ENCODE measurements at regions not wholly inside any gene's neighbourhood (a gene's known extent, or its start where the extent isn't known, plus 50 kb on each side); places are given as distances from the start of the nearest gene placed in this dataset.

DNA sequence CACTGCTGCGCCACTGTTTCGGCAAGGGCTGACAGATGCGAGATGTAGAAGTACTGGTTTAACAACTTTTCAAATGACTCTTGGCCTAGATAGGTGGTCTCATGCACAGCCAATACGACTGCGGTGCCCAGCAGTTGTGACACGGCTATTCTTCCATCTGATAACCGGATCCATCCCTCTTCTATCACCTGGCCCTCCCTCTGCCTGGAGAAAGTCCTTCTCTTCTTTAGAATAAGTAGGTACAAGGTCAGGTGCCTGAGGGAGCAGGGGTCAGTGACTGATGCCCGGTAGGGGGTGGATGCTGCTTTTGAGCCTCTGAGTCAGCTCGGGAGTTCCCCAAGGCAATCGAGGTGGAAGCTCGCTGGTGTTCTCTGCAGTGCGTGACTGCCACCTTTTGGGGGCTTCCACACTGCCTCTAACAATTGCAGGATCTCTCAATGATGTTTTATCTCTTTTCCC lies 166.8 kb upstream of the GRIK2 start:
- H3K4me1 ChIP-seq (ENCODE audit: control insufficient read depth in 2 of 2, insufficient read depth in 2 of 2, low read length in 2 of 2): no peaks in the 10 kb centered on the region
- H3K27ac ChIP-seq (ENCODE audit: low read depth in 2 of 2, low read length in 2 of 2): no peak overlapping the region
- no peaks in the 10 kb centered on the region for H3K9me3 ChIP-seq (ENCODE audit: control insufficient read depth in 2 of 2, low read length in 2 of 2)
- no peaks in the 10 kb centered on the region for H3K36me3 ChIP-seq (ENCODE audit: control insufficient read depth in 2 of 2, insufficient read depth in 2 of 2, low read length in 2 of 2)
- H3K4me3 ChIP-seq (ENCODE audit: low read length in 2 of 2): no peak overlapping the region
- no peak overlapping the region for H3K9ac ChIP-seq (ENCODE audit: low read depth in 1 of 2, low read length in 2 of 2)
- H3K27me3 ChIP-seq (ENCODE audit: control insufficient read depth in 2 of 2, insufficient read depth in 2 of 2, low read length in 2 of 2): no peaks in the 10 kb centered on the region

DNA sequence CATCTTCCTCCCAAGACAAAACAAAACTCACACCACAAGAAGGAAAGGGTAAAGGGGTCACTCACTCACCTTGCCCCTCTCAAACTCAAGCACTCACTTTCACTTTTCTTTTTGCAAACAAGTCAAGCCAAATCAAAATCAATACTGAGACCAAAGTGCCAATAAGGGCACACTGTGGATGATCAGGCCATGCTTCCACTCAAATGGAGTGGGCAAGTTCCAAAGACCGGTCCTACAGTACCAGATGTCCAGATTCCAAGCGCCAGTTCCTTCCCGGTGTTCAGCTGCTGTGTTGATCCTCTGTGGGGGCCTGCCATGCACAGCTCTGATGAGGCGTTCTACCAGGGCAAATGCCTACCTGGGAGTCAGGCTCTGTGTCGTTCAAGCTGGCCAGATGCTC lies 162.6 kb upstream of the GRIK2 start:
- no peak overlapping the region for H3K27ac ChIP-seq (ENCODE audit: low read depth in 2 of 2, low read length in 2 of 2)
- no peak overlapping the region for H3K9ac ChIP-seq (ENCODE audit: low read depth in 1 of 2, low read length in 2 of 2)
- no peaks in the 10 kb centered on the region for H3K36me3 ChIP-seq (ENCODE audit: control insufficient read depth in 2 of 2, insufficient read depth in 2 of 2, low read length in 2 of 2)
- H3K9me3 ChIP-seq (ENCODE audit: control insufficient read depth in 2 of 2, low read length in 2 of 2): no peaks in the 10 kb centered on the region
- H3K4me3 ChIP-seq (ENCODE audit: low read length in 2 of 2): no peak overlapping the region
- no peaks in the 10 kb centered on the region for H3K4me1 ChIP-seq (ENCODE audit: control insufficient read depth in 2 of 2, insufficient read depth in 2 of 2, low read length in 2 of 2)
- no peaks in the 10 kb centered on the region for H3K27me3 ChIP-seq (ENCODE audit: control insufficient read depth in 2 of 2, insufficient read depth in 2 of 2, low read length in 2 of 2)

DNA sequence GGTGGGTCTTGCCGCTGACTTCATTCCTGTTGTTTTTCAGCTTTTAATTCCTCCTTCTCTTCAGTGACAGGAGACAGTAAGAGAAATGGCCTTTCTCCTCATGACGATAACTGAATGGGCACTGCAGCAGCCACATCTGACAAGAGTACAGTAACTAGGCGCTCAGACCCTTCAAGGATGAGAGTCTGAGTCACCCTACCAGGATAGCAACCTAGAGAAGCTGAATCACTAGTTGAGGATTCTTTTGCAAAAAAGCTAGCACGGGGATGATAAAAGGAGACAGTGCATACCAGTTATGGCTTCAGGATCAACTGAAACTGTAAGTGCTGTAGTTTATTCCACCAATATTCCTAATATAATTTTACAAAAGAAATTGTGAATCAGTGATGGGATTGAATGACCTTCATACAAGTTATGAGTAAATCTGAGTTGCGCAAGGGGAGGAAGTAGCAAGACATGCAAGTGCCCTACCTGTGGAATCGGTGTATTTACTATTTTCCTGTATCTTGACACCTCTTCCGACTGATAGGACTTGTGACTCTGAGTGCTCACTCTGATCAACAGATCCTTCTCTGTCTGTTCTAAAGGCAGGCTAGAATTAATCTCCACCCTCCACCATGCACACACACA lies 161.8 kb upstream of the GRIK2 start:
- no peak overlapping the region for H3K9ac ChIP-seq (ENCODE audit: low read depth in 1 of 2, low read length in 2 of 2)
- H3K4me1 ChIP-seq (ENCODE audit: control insufficient read depth in 2 of 2, insufficient read depth in 2 of 2, low read length in 2 of 2): no peaks in the 10 kb centered on the region
- no peak overlapping the region for H3K27ac ChIP-seq (ENCODE audit: low read depth in 2 of 2, low read length in 2 of 2)
- H3K27me3 ChIP-seq (ENCODE audit: control insufficient read depth in 2 of 2, insufficient read depth in 2 of 2, low read length in 2 of 2): no peaks in the 10 kb centered on the region
- H3K4me3 ChIP-seq (ENCODE audit: low read length in 2 of 2): no peak overlapping the region
- H3K9me3 ChIP-seq (ENCODE audit: control insufficient read depth in 2 of 2, low read length in 2 of 2): no peaks in the 10 kb centered on the region
- no peaks in the 10 kb centered on the region for H3K36me3 ChIP-seq (ENCODE audit: control insufficient read depth in 2 of 2, insufficient read depth in 2 of 2, low read length in 2 of 2)

DNA sequence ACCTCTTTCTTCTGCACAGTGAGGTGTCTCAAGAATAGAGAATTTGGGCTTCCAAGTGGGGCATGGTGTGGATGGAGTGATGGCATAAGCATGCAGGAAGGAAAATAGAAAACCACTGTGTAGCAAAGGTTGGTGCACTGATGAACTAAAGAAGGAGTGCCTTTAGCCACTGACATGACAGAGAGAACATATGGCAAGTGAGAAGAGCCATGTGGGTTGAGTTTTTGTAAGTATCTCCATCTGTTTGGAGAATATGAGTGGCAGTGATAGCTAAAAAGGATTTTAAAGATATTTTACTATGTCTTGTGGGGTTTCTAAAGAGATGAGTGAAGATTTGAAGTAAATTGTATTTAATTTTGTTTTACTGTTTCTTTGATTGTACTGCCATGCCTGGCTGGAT lies 160.5 kb upstream of the GRIK2 start:
- H3K36me3 ChIP-seq (ENCODE audit: control insufficient read depth in 2 of 2, insufficient read depth in 2 of 2, low read length in 2 of 2): no peaks in the 10 kb centered on the region
- no peaks in the 10 kb centered on the region for H3K27me3 ChIP-seq (ENCODE audit: control insufficient read depth in 2 of 2, insufficient read depth in 2 of 2, low read length in 2 of 2)
- no peak overlapping the region for H3K27ac ChIP-seq (ENCODE audit: low read depth in 2 of 2, low read length in 2 of 2)
- H3K9me3 ChIP-seq (ENCODE audit: control insufficient read depth in 2 of 2, low read length in 2 of 2): no peaks in the 10 kb centered on the region
- H3K9ac ChIP-seq (ENCODE audit: low read depth in 1 of 2, low read length in 2 of 2): no peak overlapping the region
- H3K4me1 ChIP-seq (ENCODE audit: control insufficient read depth in 2 of 2, insufficient read depth in 2 of 2, low read length in 2 of 2): no peaks in the 10 kb centered on the region
- no peak overlapping the region for H3K4me3 ChIP-seq (ENCODE audit: low read length in 2 of 2)

DNA sequence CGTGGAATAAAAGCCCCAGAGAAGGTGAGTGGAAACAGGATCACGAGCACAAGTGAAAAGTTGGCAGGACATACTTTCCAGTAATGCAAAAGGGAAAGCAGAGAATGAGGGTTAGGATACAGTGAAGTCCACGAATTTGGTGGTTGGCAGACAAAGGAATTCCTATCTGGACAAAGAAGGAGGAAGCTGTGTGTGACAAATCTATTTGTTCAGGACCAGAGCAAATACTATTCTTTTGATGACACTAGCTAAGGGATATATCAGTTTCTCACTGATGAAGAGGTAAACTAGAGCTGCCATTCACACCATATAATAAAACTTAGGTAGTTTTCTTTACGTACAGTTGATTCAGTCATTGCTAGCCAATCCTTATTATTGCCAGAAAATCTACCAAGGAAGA lies 156.8 kb upstream of the GRIK2 start:
- no peak overlapping the region for H3K27ac ChIP-seq (ENCODE audit: low read depth in 2 of 2, low read length in 2 of 2)
- no peaks in the 10 kb centered on the region for H3K36me3 ChIP-seq (ENCODE audit: control insufficient read depth in 2 of 2, insufficient read depth in 2 of 2, low read length in 2 of 2)
- no peaks in the 10 kb centered on the region for H3K27me3 ChIP-seq (ENCODE audit: control insufficient read depth in 2 of 2, insufficient read depth in 2 of 2, low read length in 2 of 2)
- no peaks in the 10 kb centered on the region for H3K9me3 ChIP-seq (ENCODE audit: control insufficient read depth in 2 of 2, low read length in 2 of 2)
- no peak overlapping the region for H3K9ac ChIP-seq (ENCODE audit: low read depth in 1 of 2, low read length in 2 of 2)
- H3K4me3 ChIP-seq (ENCODE audit: low read length in 2 of 2): no peak overlapping the region
- H3K4me1 ChIP-seq (ENCODE audit: control insufficient read depth in 2 of 2, insufficient read depth in 2 of 2, low read length in 2 of 2): no peaks in the 10 kb centered on the region

DNA sequence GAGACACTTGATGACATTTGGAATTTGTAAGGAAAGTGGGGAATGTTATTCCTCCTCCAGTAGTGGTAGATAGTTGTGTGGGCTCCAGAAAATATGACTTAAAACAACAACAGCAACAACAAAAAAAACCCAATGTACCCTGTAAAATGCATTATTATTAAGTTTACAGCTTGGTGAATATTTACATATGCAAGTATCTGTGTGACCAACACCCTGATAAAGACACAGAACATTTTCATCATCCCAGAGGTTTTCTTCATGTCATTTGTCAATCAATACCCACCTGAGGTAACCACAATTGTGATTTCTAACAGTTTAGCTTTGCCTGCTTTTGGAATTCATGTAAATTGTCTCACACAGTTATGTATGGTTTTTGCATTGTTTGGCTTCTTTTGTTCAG lies 152.1 kb upstream of the GRIK2 start:
- no peaks in the 10 kb centered on the region for H3K36me3 ChIP-seq (ENCODE audit: control insufficient read depth in 2 of 2, insufficient read depth in 2 of 2, low read length in 2 of 2)
- H3K9me3 ChIP-seq (ENCODE audit: control insufficient read depth in 2 of 2, low read length in 2 of 2): no peaks in the 10 kb centered on the region
- no peak overlapping the region for H3K27ac ChIP-seq (ENCODE audit: low read depth in 2 of 2, low read length in 2 of 2)
- H3K4me1 ChIP-seq (ENCODE audit: control insufficient read depth in 2 of 2, insufficient read depth in 2 of 2, low read length in 2 of 2): no peaks in the 10 kb centered on the region
- no peak overlapping the region for H3K4me3 ChIP-seq (ENCODE audit: low read length in 2 of 2)
- no peaks in the 10 kb centered on the region for H3K27me3 ChIP-seq (ENCODE audit: control insufficient read depth in 2 of 2, insufficient read depth in 2 of 2, low read length in 2 of 2)
- H3K9ac ChIP-seq (ENCODE audit: low read depth in 1 of 2, low read length in 2 of 2): no peak overlapping the region

GRCh38 chr6:101249470-101249869 lies 144.0 kb upstream of the GRIK2 start:
- Histone ChIP-seq H3K27ac (ENCODE audit: low read depth in 2 of 2, low read length in 2 of 2) (no peak overlapping the region), H3K36me3 (ENCODE audit: control insufficient read depth in 2 of 2, insufficient read depth in 2 of 2, low read length in 2 of 2) (no peaks in the 10 kb centered on the region), H3K9me3 (ENCODE audit: control insufficient read depth in 2 of 2, low read length in 2 of 2) (peaks cover 0 to 3% of the 10 kb centered on the region in 2 donors), H3K4me1 (ENCODE audit: control insufficient read depth in 2 of 2, insufficient read depth in 2 of 2, low read length in 2 of 2) (no peaks in the 10 kb centered on the region), H3K27me3 (ENCODE audit: control insufficient read depth in 2 of 2, insufficient read depth in 2 of 2, low read length in 2 of 2) (no peaks in the 10 kb centered on the region), H3K9ac (ENCODE audit: low read depth in 1 of 2, low read length in 2 of 2) (no peak overlapping the region), H3K4me3 (ENCODE audit: low read length in 2 of 2) (no peak overlapping the region)

DNA sequence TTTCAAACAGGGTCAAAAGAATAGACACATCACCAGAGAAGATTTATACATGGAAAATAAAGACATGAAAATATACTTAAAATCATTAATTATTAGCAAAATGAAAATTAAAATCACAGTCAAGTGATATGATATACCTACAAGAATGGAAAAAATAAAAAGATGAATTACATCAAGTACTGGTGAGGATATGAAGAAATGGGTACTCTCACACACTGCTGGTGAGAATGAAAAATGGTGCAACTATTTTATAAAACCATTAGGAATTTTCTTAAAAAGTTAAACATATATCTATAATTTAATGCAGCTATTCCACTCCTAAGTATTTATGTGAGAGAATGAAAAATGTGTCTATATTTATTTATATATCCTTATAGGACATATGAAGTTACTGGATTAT lies 136.3 kb upstream of the GRIK2 start:
- Histone ChIP-seq H3K36me3 (ENCODE audit: control insufficient read depth in 2 of 2, insufficient read depth in 2 of 2, low read length in 2 of 2) (no peaks in the 10 kb centered on the region), H3K27ac (ENCODE audit: low read depth in 2 of 2, low read length in 2 of 2) (no peak overlapping the region), H3K9ac (ENCODE audit: low read depth in 1 of 2, low read length in 2 of 2) (no peak overlapping the region), H3K27me3 (ENCODE audit: control insufficient read depth in 2 of 2, insufficient read depth in 2 of 2, low read length in 2 of 2) (no peaks in the 10 kb centered on the region), H3K4me3 (ENCODE audit: low read length in 2 of 2) (no peak overlapping the region), H3K4me1 (ENCODE audit: control insufficient read depth in 2 of 2, insufficient read depth in 2 of 2, low read length in 2 of 2) (no peaks in the 10 kb centered on the region), H3K9me3 (ENCODE audit: control insufficient read depth in 2 of 2, low read length in 2 of 2) (no peaks in the 10 kb centered on the region)

GRCh38 chr6:101259505-101259904 lies 134.0 kb upstream of the GRIK2 start:
- Histone ChIP-seq H3K36me3 (ENCODE audit: control insufficient read depth in 2 of 2, insufficient read depth in 2 of 2, low read length in 2 of 2) (no peaks in the 10 kb centered on the region), H3K9me3 (ENCODE audit: control insufficient read depth in 2 of 2, low read length in 2 of 2) (no peaks in the 10 kb centered on the region), H3K4me1 (ENCODE audit: control insufficient read depth in 2 of 2, insufficient read depth in 2 of 2, low read length in 2 of 2) (no peaks in the 10 kb centered on the region), H3K9ac (ENCODE audit: low read depth in 1 of 2, low read length in 2 of 2) (no peak overlapping the region), H3K27ac (ENCODE audit: low read depth in 2 of 2, low read length in 2 of 2) (no peak overlapping the region), H3K4me3 (ENCODE audit: low read length in 2 of 2) (no peak overlapping the region), H3K27me3 (ENCODE audit: control insufficient read depth in 2 of 2, insufficient read depth in 2 of 2, low read length in 2 of 2) (no peaks in the 10 kb centered on the region)

- Histone ChIP-seq H3K27me3 (ENCODE audit: control insufficient read depth in 2 of 2, insufficient read depth in 2 of 2, low read length in 2 of 2) (no peaks in the 10 kb centered on the region), H3K9me3 (ENCODE audit: control insufficient read depth in 2 of 2, low read length in 2 of 2) (no peaks in the 10 kb centered on the region), H3K27ac (ENCODE audit: low read depth in 2 of 2, low read length in 2 of 2) (no peak overlapping the region), H3K36me3 (ENCODE audit: control insufficient read depth in 2 of 2, insufficient read depth in 2 of 2, low read length in 2 of 2) (no peaks in the 10 kb centered on the region), H3K9ac (ENCODE audit: low read depth in 1 of 2, low read length in 2 of 2) (no peak overlapping the region), H3K4me1 (ENCODE audit: control insufficient read depth in 2 of 2, insufficient read depth in 2 of 2, low read length in 2 of 2) (no peaks in the 10 kb centered on the region), H3K4me3 (ENCODE audit: low read length in 2 of 2) (no peak overlapping the region)
These were observed 129.9 kb upstream of the GRIK2 start for GRCh38 chr6:101263596-101263995.

- H3K9ac ChIP-seq (ENCODE audit: low read depth in 1 of 2, low read length in 2 of 2): no peak overlapping the region
- no peaks in the 10 kb centered on the region for H3K27me3 ChIP-seq (ENCODE audit: control insufficient read depth in 2 of 2, insufficient read depth in 2 of 2, low read length in 2 of 2)
- no peaks in the 10 kb centered on the region for H3K4me1 ChIP-seq (ENCODE audit: control insufficient read depth in 2 of 2, insufficient read depth in 2 of 2, low read length in 2 of 2)
- H3K27ac ChIP-seq (ENCODE audit: low read depth in 2 of 2, low read length in 2 of 2): no peak overlapping the region
- no peaks in the 10 kb centered on the region for H3K9me3 ChIP-seq (ENCODE audit: control insufficient read depth in 2 of 2, low read length in 2 of 2)
- H3K36me3 ChIP-seq (ENCODE audit: control insufficient read depth in 2 of 2, insufficient read depth in 2 of 2, low read length in 2 of 2): no peaks in the 10 kb centered on the region
- no peak overlapping the region for H3K4me3 ChIP-seq (ENCODE audit: low read length in 2 of 2)
These were observed 127.4 kb upstream of the GRIK2 start for GRCh38 chr6:101266063-101266462.

Data from mucosa of rectum (tissue), 2 donors.